ENCODE measurements at regions not wholly inside any gene's neighbourhood (a gene's known extent, or its start where the extent isn't known, plus 50 kb on each side); places are given as distances from the start of the nearest gene placed in this dataset.

- TF ChIP-seq FOSL1 (IDR thresholded peaks at IDR 0.05; ENCODE audit: low read depth): no peak
- no peak for TF ChIP-seq POLR2AphosphoS5 (IDR thresholded peaks at IDR 0.05; ENCODE audit: low read depth, low read length)
- no peak for TF ChIP-seq YY1 (IDR thresholded peaks at IDR 0.05; ENCODE audit: extremely low read depth, insufficient replicate concordance, low read depth, low read length)
- no peak for TF ChIP-seq EZH2 (IDR thresholded peaks at IDR 0.05)
- TF ChIP-seq, protein P1, sequence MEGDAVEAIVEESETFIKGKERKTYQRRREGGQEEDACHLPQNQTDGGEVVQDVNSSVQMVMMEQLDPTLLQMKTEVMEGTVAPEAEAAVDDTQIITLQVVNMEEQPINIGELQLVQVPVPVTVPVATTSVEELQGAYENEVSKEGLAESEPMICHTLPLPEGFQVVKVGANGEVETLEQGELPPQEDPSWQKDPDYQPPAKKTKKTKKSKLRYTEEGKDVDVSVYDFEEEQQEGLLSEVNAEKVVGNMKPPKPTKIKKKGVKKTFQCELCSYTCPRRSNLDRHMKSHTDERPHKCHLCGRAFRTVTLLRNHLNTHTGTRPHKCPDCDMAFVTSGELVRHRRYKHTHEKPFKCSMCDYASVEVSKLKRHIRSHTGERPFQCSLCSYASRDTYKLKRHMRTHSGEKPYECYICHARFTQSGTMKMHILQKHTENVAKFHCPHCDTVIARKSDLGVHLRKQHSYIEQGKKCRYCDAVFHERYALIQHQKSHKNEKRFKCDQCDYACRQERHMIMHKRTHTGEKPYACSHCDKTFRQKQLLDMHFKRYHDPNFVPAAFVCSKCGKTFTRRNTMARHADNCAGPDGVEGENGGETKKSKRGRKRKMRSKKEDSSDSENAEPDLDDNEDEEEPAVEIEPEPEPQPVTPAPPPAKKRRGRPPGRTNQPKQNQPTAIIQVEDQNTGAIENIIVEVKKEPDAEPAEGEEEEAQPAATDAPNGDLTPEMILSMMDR (IDR thresholded peaks at IDR 0.05 in 2 of 3, conservative IDR thresholded peaks at IDR 0.05 in 1 of 3; ENCODE audit: borderline replicate concordance in 1 of 3, insufficient read depth in 1 of 3, low read depth in 2 of 3, low read length in 2 of 3): no peak
- no peak for TF ChIP-seq POLR2A (IDR thresholded peaks at IDR 0.05; ENCODE audit: borderline replicate concordance, extremely low read depth, insufficient read depth, insufficient read length)
- TF ChIP-seq EZH2phosphoT487 (IDR thresholded peaks at IDR 0.05; ENCODE audit: borderline replicate concordance): no peak
- no peak for TF ChIP-seq MAX (IDR thresholded peaks at IDR 0.05)
- no peak for TF ChIP-seq ZFX (IDR thresholded peaks at IDR 0.05)
- no peak for TF ChIP-seq REST (IDR thresholded peaks at IDR 0.05; ENCODE audit: low read depth)
- TF ChIP-seq, protein P2, sequence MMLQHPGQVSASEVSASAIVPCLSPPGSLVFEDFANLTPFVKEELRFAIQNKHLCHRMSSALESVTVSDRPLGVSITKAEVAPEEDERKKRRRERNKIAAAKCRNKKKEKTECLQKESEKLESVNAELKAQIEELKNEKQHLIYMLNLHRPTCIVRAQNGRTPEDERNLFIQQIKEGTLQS (IDR thresholded peaks at IDR 0.05): no peak
Measured at GRCh38 chr6:76448109-76448508, 375.6 kb upstream of the IMPG1 start.
